ENCODE measurements at regions not wholly inside any gene's neighbourhood (a gene's known extent, or its start where the extent isn't known, plus 50 kb on each side); places are given as distances from the start of the nearest gene placed in this dataset.
"Not testable (repeated sequence)": the region's sequence is repeated elsewhere in the genome, so short reads cannot be mapped to it uniquely, and the experiment has no call there.

GRCh38 chr6:121685806-121686205 is 250.4 kb downstream of the GJA1 start:
- not testable (repeated sequence) for TF ChIP-seq CTCF (conservative IDR thresholded peaks at IDR 0.05; ENCODE audit: low read depth, low read length); EZH2phosphoT487 (IDR thresholded peaks at IDR 0.05; ENCODE audit: borderline replicate concordance, low read length); EZH2 (IDR thresholded peaks at IDR 0.05; ENCODE audit: low read length, unreplicated experiment)

All from PC-3 (cell line).